ENCODE measurements at regions not wholly inside any gene's neighbourhood (a gene's known extent, or its start where the extent isn't known, plus 50 kb on each side); places are given as distances from the start of the nearest gene placed in this dataset.

- TF ChIP-seq CTCF (IDR thresholded peaks at IDR 0.05; ENCODE audit: low read depth, low read length), result no peak
- no peak overlapping the region for H3K4me3 ChIP-seq (ENCODE audit: low read depth, low read length)
Observed at GRCh38 chr7:15866753-15867152, 180.3 kb upstream of the MEOX2 start.

DNA sequence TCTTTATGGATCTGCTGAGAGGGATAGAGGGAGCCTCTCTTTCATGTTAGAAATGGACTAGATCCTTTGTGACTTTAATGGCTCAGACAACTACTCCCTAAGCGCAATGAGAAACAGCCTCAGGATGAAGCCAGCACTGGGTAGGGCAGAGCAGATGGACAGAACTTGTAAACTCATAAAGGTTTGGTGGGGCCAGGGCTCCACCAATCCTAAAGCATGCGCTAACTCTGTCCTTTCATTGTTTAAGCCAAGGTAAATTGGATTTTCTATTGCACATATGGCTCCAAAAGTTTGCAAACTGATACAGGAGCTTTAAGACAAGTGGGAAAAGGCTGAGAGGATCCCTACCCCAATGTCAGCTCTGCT is 178.1 kb upstream of the MEOX2 start:
- TF ChIP-seq CTCF (IDR thresholded peaks at IDR 0.05; ENCODE audit: low read depth, low read length), result no peak

DNA sequence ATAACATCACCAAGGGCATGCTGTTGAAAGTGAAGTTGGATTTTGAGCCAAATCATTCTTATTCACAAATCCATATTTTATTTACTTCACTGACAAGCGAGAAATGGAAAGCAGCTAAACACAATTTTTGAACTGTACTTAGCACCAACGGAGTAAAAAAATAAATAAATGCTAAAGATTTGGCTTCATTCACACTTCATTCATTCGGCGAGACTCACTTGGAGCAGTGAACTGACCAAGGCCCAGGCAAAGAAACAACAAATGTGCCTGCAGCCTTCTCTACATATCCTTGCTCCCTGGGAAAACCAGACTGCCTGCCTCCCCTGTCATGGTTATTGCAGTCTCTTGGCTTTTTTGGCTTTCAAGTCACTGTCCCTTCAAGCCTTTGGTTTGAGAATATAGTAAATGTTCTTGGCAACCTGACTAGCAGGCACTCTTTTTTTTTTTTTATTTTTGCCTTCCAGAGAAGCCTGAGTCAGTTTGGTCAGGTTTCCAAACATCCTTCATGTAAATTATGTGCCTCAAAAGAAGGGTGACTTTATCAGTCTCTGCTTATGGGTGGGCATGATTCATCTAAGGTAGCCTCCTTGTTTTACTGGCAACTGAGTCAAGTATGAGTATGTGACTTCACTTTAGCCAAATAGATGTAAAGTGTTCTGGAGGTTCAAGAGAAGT is 177.6 kb upstream of the MEOX2 start:
- H3K4me3 ChIP-seq (ENCODE audit: low read depth, low read length), result no peak overlapping the region
- no peak for TF ChIP-seq CTCF (IDR thresholded peaks at IDR 0.05; ENCODE audit: low read depth, low read length)

More for the DNA sequence above, 178.1 kb upstream of the MEOX2 start:
- H3K4me3 ChIP-seq (ENCODE audit: low read depth, low read length), result no peak overlapping the region

- no peak for TF ChIP-seq CTCF (IDR thresholded peaks at IDR 0.05; ENCODE audit: low read depth, low read length)
- H3K4me3 ChIP-seq (ENCODE audit: low read depth, low read length), result no peak overlapping the region
Observed at GRCh38 chr7:15862781-15863165, 176.3 kb upstream of the MEOX2 start.

GRCh38 chr7:15862016-15862780 is 175.7 kb upstream of the MEOX2 start:
- H3K4me3 ChIP-seq (ENCODE audit: low read depth, low read length), result no peak overlapping the region
- TF ChIP-seq CTCF (IDR thresholded peaks at IDR 0.05; ENCODE audit: low read depth, low read length), result no peak

GRCh38 chr7:15860264-15860949 is 173.9 kb upstream of the MEOX2 start:
- TF ChIP-seq CTCF (IDR thresholded peaks at IDR 0.05; ENCODE audit: low read depth, low read length), result no peak
- H3K4me3 ChIP-seq (ENCODE audit: low read depth, low read length), result no peak overlapping the region

DNA sequence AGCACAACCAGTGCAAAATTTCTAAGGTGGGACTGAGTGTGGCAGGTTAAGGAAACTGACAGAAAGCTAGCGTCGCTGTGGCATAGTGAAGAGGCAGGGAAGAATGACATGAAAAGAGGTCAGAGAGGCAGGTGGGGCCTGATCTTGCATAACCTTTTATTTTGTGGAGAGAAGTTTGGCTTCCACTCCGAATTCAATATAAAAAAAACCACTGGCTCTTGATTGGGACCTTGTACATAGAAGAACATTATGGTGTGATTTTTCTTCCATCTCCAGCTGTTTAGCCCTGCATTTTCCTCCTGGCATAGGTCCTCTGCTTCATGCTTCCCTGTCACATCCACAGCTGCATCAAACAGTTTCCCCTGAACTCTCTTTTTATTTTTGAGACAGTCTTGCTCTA is 170.5 kb upstream of the MEOX2 start:
- TF ChIP-seq CTCF (IDR thresholded peaks at IDR 0.05; ENCODE audit: low read depth, low read length), result no peak
- no peak overlapping the region for H3K4me3 ChIP-seq (ENCODE audit: low read depth, low read length)
